H1 (cell line): ENCODE measurements at regions not wholly inside any gene's neighbourhood (a gene's known extent, or its start where the extent isn't known, plus 50 kb on each side); places are given as distances from the start of the nearest gene placed in this dataset.

ENCODE experiments used
- CTCF ChIA-PET: fragments of 300-600 bp; sonication (Branson Sonifier 250); formaldehyde crosslinking; loops from one replicate; lab custom pipeline; 2021; ENCODE audit not compliant: partially characterized antibody; lab: Charles Lee
- POLR2A ChIA-PET: fragments of 300-600 bp; sonication (Branson Sonifier 250); formaldehyde crosslinking; loops from one replicate; lab custom pipeline; 2021; ENCODE audit warnings: inconsistent platforms; ENCODE audit not compliant: partially characterized antibody; lab: Charles Lee
- DNase-seq, 2 experiments: peaks; one replicate each; pipeline versions ENCODE4 v3.0.0 to v3.0.0-alpha.2; 2010 to 2022; ENCODE audit warnings: low spot score in 2 of 2, low read depth in 1 of 2, mixed read lengths in 1 of 2
- FAIRE-seq: peaks from 2 replicates; lab custom pipeline; 2011; peaks lifted over from hg19 to GRCh38; lab: Jason Lieb, UNC
- H2AFZ ChIP-seq: 2 replicates; pipeline ENCODE4 v1.8.1; 2012; ENCODE audit warnings: low read length, inconsistent platforms
- H2AK5ac ChIP-seq: 2 replicates; pipeline ENCODE4 v1.6.1; 2013; ENCODE audit warnings: low read depth, low read length
- H2BK120ac ChIP-seq: replicated peaks from 2 replicates; pipeline ENCODE3; 2013; ENCODE audit warnings: low read depth, low read length, inconsistent platforms
- H2BK12ac ChIP-seq: 2 replicates; pipeline ENCODE4 v1.6.1; 2013; ENCODE audit warnings: low read depth, low read length
- H2BK15ac ChIP-seq: 2 replicates; pipeline ENCODE4 v1.6.1; 2013; ENCODE audit warnings: low read length
- H2BK20ac ChIP-seq: 2 replicates; pipeline ENCODE4 v1.6.1; 2013; ENCODE audit warnings: low read length
- H2BK5ac ChIP-seq: 2 replicates; pipeline ENCODE4 v1.6.1; 2013; ENCODE audit warnings: low read depth, low read length
- H3K14ac ChIP-seq: 2 replicates; pipeline ENCODE4 v1.6.1; 2013; ENCODE audit warnings: inconsistent platforms; ENCODE audit not compliant: insufficient read length
- H3K18ac ChIP-seq: 2 replicates; pipeline ENCODE4 v1.6.1; 2013; ENCODE audit warnings: low read length; ENCODE audit errors: extremely low read depth
- H3K23ac ChIP-seq: 2 replicates; pipeline ENCODE4 v1.6.1; 2013; ENCODE audit warnings: inconsistent platforms; ENCODE audit not compliant: insufficient read length
- H3K23me2 ChIP-seq: 2 replicates; pipeline ENCODE4 v1.6.1; 2013; ENCODE audit warnings: low read depth, low read length
- H3K27ac ChIP-seq: 2 replicates; pipeline ENCODE4 v1.6.1; 2011; ENCODE audit warnings: low read depth, low read length, inconsistent platforms
- H3K27me3 ChIP-seq, 4 experiments: replicated peaks in 1 of 4; 1 replicate in 1 of 4; 2 replicates in 3 of 4; pipeline versions ENCODE4 v1.6.1 to v1.8.1; 2011 to 2013; ENCODE audit warnings: low read length in 3 of 4, mild to moderate bottlenecking in 3 of 4, inconsistent platforms in 2 of 4, mixed read lengths in 2 of 4, moderate library complexity in 1 of 4; ENCODE audit not compliant: control insufficient read depth in 3 of 4, insufficient read depth in 3 of 4; ENCODE audit errors: extremely low read depth in 1 of 4
- H3K36me3 ChIP-seq, 4 experiments: 2 replicates each; pipeline versions ENCODE4 v1.6.1 to v1.8.1; 2011 to 2013; ENCODE audit warnings: mild to moderate bottlenecking in 4 of 4, low read length in 3 of 4, moderate library complexity in 2 of 4, control low read depth in 1 of 4, inconsistent platforms in 1 of 4; ENCODE audit not compliant: insufficient read depth in 4 of 4, control insufficient read depth in 2 of 4
- H3K4ac ChIP-seq: replicated peaks from 2 replicates; pipeline ENCODE3; 2013; ENCODE audit warnings: low read length, low read depth, mixed read lengths, inconsistent platforms; ENCODE audit not compliant: insufficient read length
- H3K4me1 ChIP-seq, 4 experiments: replicated peaks in 1 of 4; 1 replicate in 1 of 4; 2 replicates in 3 of 4; pipeline versions ENCODE4 v1.6.1 to v1.8.1; 2011 to 2013; ENCODE audit warnings: low read length in 3 of 4, inconsistent platforms in 2 of 4, mixed read lengths in 1 of 4; ENCODE audit not compliant: insufficient read depth in 4 of 4, control insufficient read depth in 3 of 4
- H3K4me2 ChIP-seq, 2 experiments: 2 replicates each; pipeline versions ENCODE4 v1.6.1 to v1.8.1; 2011 to 2013; ENCODE audit warnings: low read depth in 2 of 2, low read length in 2 of 2, control low read depth in 1 of 2, inconsistent platforms in 1 of 2, mild to moderate bottlenecking in 1 of 2; ENCODE audit not compliant: insufficient read depth in 1 of 2
- H3K4me3 ChIP-seq, 4 experiments: fragments of 200-600, 300-600 bp in 1 of 4; sonication (generic), shearing (Covaris generic), sonication (Bioruptor Twin) in 1 of 4; 2 replicates each; pipeline versions ENCODE4 v1.5.1 to v1.8.1; 2011 to 2016; ENCODE audit warnings: low read length in 4 of 4, low read depth in 3 of 4, control low read depth in 2 of 4, inconsistent platforms in 2 of 4, mild to moderate bottlenecking in 2 of 4, mixed read lengths in 1 of 4, moderate library complexity in 1 of 4; ENCODE audit not compliant: insufficient read depth in 2 of 4; ENCODE audit errors: extremely low read depth in 1 of 4
- H3K56ac ChIP-seq: replicated peaks from 2 replicates; pipeline ENCODE3; 2013; ENCODE audit warnings: low read depth, mild to moderate bottlenecking, mixed read lengths, low read length, inconsistent platforms; ENCODE audit not compliant: insufficient read length
- H3K79me1 ChIP-seq: 2 replicates; pipeline ENCODE4 v1.6.1; 2013; ENCODE audit warnings: low read depth, low read length, control low read depth
- H3K79me2 ChIP-seq, 2 experiments: 2 replicates each; pipeline versions ENCODE4 v1.6.1 to v1.8.1; 2012 to 2013; ENCODE audit warnings: low read length in 2 of 2, mild to moderate bottlenecking in 2 of 2, inconsistent platforms in 1 of 2; ENCODE audit not compliant: insufficient read depth in 2 of 2, control insufficient read depth in 1 of 2
- H3K9ac ChIP-seq, 4 experiments: replicated peaks in 1 of 4; 1 replicate in 1 of 4; 2 replicates in 3 of 4; pipeline versions ENCODE4 v1.6.1 to v1.8.1; 2011 to 2013; ENCODE audit warnings: low read depth in 3 of 4, low read length in 3 of 4, control low read depth in 2 of 4, mild to moderate bottlenecking in 2 of 4, moderate library complexity in 2 of 4, inconsistent platforms in 1 of 4; ENCODE audit errors: extremely low read depth in 1 of 4
- H3K9me3 ChIP-seq, 2 experiments: 2 replicates each; pipeline versions ENCODE4 v1.6.1 to v1.8.1; 2012 to 2013; ENCODE audit warnings: mild to moderate bottlenecking in 2 of 2, moderate library complexity in 2 of 2, control low read depth in 1 of 2, inconsistent platforms in 1 of 2, low read depth in 1 of 2, low read length in 1 of 2, mixed read lengths in 1 of 2; ENCODE audit not compliant: insufficient read depth in 2 of 2
- H4K20me1 ChIP-seq, 2 experiments: replicated peaks in 1 of 2; 2 replicates each; pipeline versions ENCODE3 to v1.8.1; 2011 to 2013; ENCODE audit warnings: inconsistent platforms in 2 of 2, low read length in 2 of 2, mild to moderate bottlenecking in 1 of 2; ENCODE audit not compliant: insufficient read depth in 2 of 2, control insufficient read depth in 1 of 2
- H4K5ac ChIP-seq: 2 replicates; pipeline ENCODE4 v1.6.1; 2013; ENCODE audit warnings: low read length, low read depth, mixed read lengths, inconsistent platforms; ENCODE audit not compliant: insufficient read length
- H4K8ac ChIP-seq: 2 replicates; pipeline ENCODE4 v1.8.0; 2013; ENCODE audit warnings: mild to moderate bottlenecking, moderate library complexity, low read length, inconsistent platforms; ENCODE audit not compliant: insufficient read depth; ENCODE audit errors: extremely low read depth
- H4K91ac ChIP-seq: replicated peaks from 2 replicates; pipeline ENCODE3; 2013; ENCODE audit warnings: low read length, mixed read lengths, inconsistent platforms; ENCODE audit not compliant: insufficient read length
- ASH2L ChIP-seq: fragments of 200-600, 300-600 bp; sonication (generic); IDR thresholded peaks from one replicate; pipeline ENCODE4 v1.7.1; 2017; ENCODE audit warnings: low read length
- ATF3 ChIP-seq: IDR thresholded peaks from 2 replicates; pipeline ENCODE4 v1.6.1; 2011; ENCODE audit warnings: low read depth, mild to moderate bottlenecking, low read length; ENCODE audit not compliant: insufficient read depth
- CEBPB ChIP-seq: IDR thresholded peaks from 2 replicates; pipeline ENCODE4 v1.6.1; 2012; ENCODE audit warnings: low read depth, low read length
- CTCF ChIP-seq, 3 experiments: IDR thresholded peaks; 1 replicate in 2 of 3; 2 replicates in 1 of 3; pipeline versions ENCODE4 v1.5.1 to v1.6.1; 2011; ENCODE audit warnings: low read length in 3 of 3, mild to moderate bottlenecking in 3 of 3, inconsistent platforms in 2 of 3, low read depth in 1 of 3, moderate library complexity in 1 of 3; ENCODE audit not compliant: insufficient read depth in 1 of 3; ENCODE audit errors: control extremely low read depth in 1 of 3
- EGR1 ChIP-seq: IDR thresholded peaks from 2 replicates; pipeline ENCODE4 v1.6.1; 2011; ENCODE audit warnings: low read depth, low read length, borderline replicate concordance
- KDM4A ChIP-seq: IDR thresholded peaks from one replicate; pipeline ENCODE4 v1.7.1; 2012; ENCODE audit warnings: low read depth, mild to moderate bottlenecking, moderate library complexity, low read length, inconsistent platforms; ENCODE audit not compliant: severe bottlenecking
- RXRA ChIP-seq: IDR thresholded peaks from 2 replicates; pipeline ENCODE4 v1.6.1; 2011; ENCODE audit warnings: low read depth, mild to moderate bottlenecking, low read length, moderate library complexity; ENCODE audit not compliant: insufficient read depth
- SIX5 ChIP-seq: IDR thresholded peaks from 2 replicates; pipeline ENCODE4 v1.6.1; 2011; ENCODE audit warnings: mild to moderate bottlenecking, low read depth, low read length
- SRF ChIP-seq: IDR thresholded peaks from 2 replicates; pipeline ENCODE4 v1.6.1; 2011; ENCODE audit warnings: mild to moderate bottlenecking, low read depth, low read length, moderate library complexity
- TAF1 ChIP-seq: IDR thresholded peaks from 2 replicates; pipeline ENCODE4 v1.6.1; 2011; ENCODE audit warnings: mild to moderate bottlenecking, low read depth, low read length
- TBP ChIP-seq: IDR thresholded peaks from 2 replicates; pipeline ENCODE4 v1.6.1; 2011; ENCODE audit warnings: low read depth, low read length, improper control_type of control experiment
- ZNF274 ChIP-seq: IDR thresholded peaks from 2 replicates; pipeline ENCODE4 v1.7.0; 2012; ENCODE audit warnings: low read length, borderline replicate concordance; ENCODE audit errors: extremely low read depth
- WGBS, 2 experiments: shearing (Covaris generic) in 1 of 2; methylation state at CpG; one replicate each; pipeline versions ENCODE4 v1.1.6 to v1.1.7; 2013 to 2015; ENCODE audit warnings: low lambda C conversion rate in 2 of 2, mixed read lengths in 2 of 2, inconsistent platforms in 1 of 2, low coverage in 1 of 2, missing lambda C conversion rate in 1 of 2; ENCODE audit not compliant: insufficient replicate concordance in 2 of 2, insufficient coverage in 1 of 2, insufficient read length in 1 of 2; ENCODE audit errors: extremely low coverage in 1 of 2, missing lambda C conversion rate in 1 of 2; 5-methylcytosine and 5-hydroxymethylcytosine counted together

- TF ChIP-seq ASH2L (no peak), RXRA (no peak), ZNF274 (no peak), EGR1 (no peak), CTCF (IDR thresholded peaks at IDR 0.05; ENCODE audit: control extremely low read depth in 1 of 3, insufficient read depth in 1 of 3, low read depth in 1 of 3, low read length in 3 of 3) (no peak), TBP (no peak), TAF1 (no peak), SRF (no peak), SIX5 (no peak), ATF3 (no peak), CEBPB (no peak), KDM4A (no peak)
- TF ChIP-seq, all 59 proteins: peak for 0
- DNase-seq (no peak), FAIRE-seq (no peak)
- H3K36me3 ChIP-seq: no peaks in the 10 kb centered on the region
- no peak overlapping the region for H3K4me2 ChIP-seq
- H3K56ac ChIP-seq: no peak overlapping the region
- no peak overlapping the region for H4K5ac ChIP-seq
- CTCF ChIA-PET: interaction anchor here (0.6 to 2.7 kb wide), 7 partner anchors 9 to 650 kb away, joined by 3 to 9 read pairs (median 3); no protein-coding TSS in a partner anchor
- H2BK5ac ChIP-seq: no peak overlapping the region
- no peak overlapping the region for H2BK12ac ChIP-seq
- no peaks in the 10 kb centered on the region for H4K20me1 ChIP-seq
- H3K23me2 ChIP-seq: no peaks in the 10 kb centered on the region
- H3K27me3 ChIP-seq: no peaks in the 10 kb centered on the region
- H2AK5ac ChIP-seq: no peak overlapping the region
- POLR2A ChIA-PET: interaction anchor here (1.4 kb wide), 1 partner anchor 208 kb away, joined by 3 read pairs; no protein-coding TSS in a partner anchor
- no peak overlapping the region for H4K8ac ChIP-seq
- H3K14ac ChIP-seq: no peak overlapping the region
- no peak overlapping the region for H2BK20ac ChIP-seq
- no peak overlapping the region for H2BK15ac ChIP-seq
- H3K27ac ChIP-seq: no peak overlapping the region
- no peak overlapping the region for H3K23ac ChIP-seq
- no peaks in the 10 kb centered on the region for H3K9me3 ChIP-seq
- H2AFZ ChIP-seq: no peak overlapping the region
- H3K4me1 ChIP-seq: no peaks in the 10 kb centered on the region
- H2BK120ac ChIP-seq: no peak overlapping the region
- WGBS, 2 experiments: 90% methylated on average over 7 of the region's 7 CpGs; no CpG with 5 or more reads in 1 of the 2 experiments
- H3K9ac ChIP-seq: no peak overlapping the region
- no peak overlapping the region for H4K91ac ChIP-seq
- no peak overlapping the region for H3K18ac ChIP-seq
- H3K79me1 ChIP-seq: no peaks in the 10 kb centered on the region
- no peak overlapping the region for H3K4ac ChIP-seq
- no peaks in the 10 kb centered on the region for H3K79me2 ChIP-seq
- no peak overlapping the region for H3K4me3 ChIP-seq
Observed at GRCh38 chr11:131044851-131045250, 128.6 kb upstream of the SNX19 start.
